ENCODE measurements at regions not wholly inside any gene's neighbourhood (a gene's known extent, or its start where the extent isn't known, plus 50 kb on each side); places are given as distances from the start of the nearest gene placed in this dataset.

DNA sequence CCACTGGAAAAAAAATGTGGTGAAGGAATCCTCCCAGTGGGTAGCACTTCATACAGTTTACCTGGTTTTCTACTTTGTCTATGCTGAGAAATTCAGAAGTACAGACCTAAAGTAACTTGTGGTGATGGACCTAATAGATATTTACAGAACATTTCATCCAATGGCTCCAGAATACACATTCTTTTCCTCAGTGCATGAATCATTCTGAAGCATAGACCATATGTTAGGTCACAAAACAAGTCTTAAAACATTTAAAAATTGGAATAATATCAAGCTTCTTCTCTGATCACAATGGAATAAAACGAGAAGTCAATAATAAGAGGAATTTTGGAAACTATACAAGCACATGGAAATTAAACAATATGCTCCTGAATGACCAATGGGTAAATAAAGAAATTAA is 450.1 kb upstream of the INTU start:
- TF ChIP-seq, protein P1, sequence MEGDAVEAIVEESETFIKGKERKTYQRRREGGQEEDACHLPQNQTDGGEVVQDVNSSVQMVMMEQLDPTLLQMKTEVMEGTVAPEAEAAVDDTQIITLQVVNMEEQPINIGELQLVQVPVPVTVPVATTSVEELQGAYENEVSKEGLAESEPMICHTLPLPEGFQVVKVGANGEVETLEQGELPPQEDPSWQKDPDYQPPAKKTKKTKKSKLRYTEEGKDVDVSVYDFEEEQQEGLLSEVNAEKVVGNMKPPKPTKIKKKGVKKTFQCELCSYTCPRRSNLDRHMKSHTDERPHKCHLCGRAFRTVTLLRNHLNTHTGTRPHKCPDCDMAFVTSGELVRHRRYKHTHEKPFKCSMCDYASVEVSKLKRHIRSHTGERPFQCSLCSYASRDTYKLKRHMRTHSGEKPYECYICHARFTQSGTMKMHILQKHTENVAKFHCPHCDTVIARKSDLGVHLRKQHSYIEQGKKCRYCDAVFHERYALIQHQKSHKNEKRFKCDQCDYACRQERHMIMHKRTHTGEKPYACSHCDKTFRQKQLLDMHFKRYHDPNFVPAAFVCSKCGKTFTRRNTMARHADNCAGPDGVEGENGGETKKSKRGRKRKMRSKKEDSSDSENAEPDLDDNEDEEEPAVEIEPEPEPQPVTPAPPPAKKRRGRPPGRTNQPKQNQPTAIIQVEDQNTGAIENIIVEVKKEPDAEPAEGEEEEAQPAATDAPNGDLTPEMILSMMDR (IDR thresholded peaks at IDR 0.05; ENCODE audit: unreplicated experiment in 3 of 3), result no peak
- Mint-ChIP-seq H3K27ac (no peak overlapping the region), H3K9me3 (peaks cover 36% of the 10 kb centered on the region), H3K27me3 (ENCODE audit: low read depth) (no peaks in the 10 kb centered on the region), H3K36me3 (ENCODE audit: low read depth) (peaks cover 5% of the 10 kb centered on the region), H3K4me3 (no peak overlapping the region), H3K4me1 (peaks cover 10% of the 10 kb centered on the region)

DNA sequence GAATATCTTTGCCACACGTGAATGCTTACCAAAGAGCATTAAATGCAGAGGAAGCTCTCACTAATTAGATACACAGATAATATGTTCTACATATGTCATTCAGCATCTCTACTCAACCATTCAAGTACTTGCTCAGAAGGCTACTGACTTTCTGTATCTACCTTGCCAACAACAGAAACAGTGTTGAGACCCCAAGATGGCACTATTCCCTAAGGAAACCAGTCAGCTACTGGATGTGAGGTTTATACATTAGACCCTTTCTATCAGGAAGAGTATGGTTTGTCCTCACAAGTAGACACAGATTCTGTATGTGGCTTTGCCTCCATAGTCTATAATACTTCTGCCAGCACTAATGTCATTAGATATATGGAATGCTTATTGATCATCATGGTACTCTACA is 443.9 kb upstream of the INTU start:
- H3K4me1 Mint-ChIP-seq, result no peaks in the 10 kb centered on the region
- H3K9me3 Mint-ChIP-seq, result peaks cover 23% of the 10 kb centered on the region
- peaks cover 2% of the 10 kb centered on the region for H3K36me3 Mint-ChIP-seq (ENCODE audit: low read depth)
- no peaks in the 10 kb centered on the region for H3K27me3 Mint-ChIP-seq (ENCODE audit: low read depth)
- no peak overlapping the region for H3K4me3 Mint-ChIP-seq
- H3K27ac Mint-ChIP-seq, result no peak overlapping the region
- TF ChIP-seq, protein P1 (IDR thresholded peaks at IDR 0.05; ENCODE audit: unreplicated experiment in 3 of 3), result peak in 2 of 3 experiments; percentile 30 to 32

DNA sequence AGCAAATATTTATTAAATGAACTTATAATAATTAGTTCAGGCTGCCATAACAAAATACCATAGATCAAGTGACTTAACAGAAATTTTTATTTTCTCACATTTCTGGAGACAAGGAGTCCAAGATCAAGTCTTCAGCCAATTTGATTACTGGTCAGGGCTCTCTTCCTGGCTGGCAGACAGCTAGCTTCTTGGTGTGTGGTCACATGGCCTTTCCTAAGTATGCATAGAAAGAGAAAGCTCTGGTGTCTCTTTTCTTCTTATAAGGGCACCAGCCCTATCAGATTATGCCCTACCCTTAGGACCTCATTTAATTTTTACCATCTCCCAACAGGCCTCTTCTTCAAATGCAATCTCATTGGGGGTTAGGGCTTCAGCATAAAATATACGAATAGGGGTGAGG is 438.5 kb upstream of the INTU start:
- no peaks in the 10 kb centered on the region for H3K36me3 Mint-ChIP-seq (ENCODE audit: low read depth)
- H3K4me1 Mint-ChIP-seq, result peaks cover 8% of the 10 kb centered on the region
- peak overlapping the region; percentile 76 to 89 (median 82) for H3K27ac Mint-ChIP-seq
- H3K27me3 Mint-ChIP-seq (ENCODE audit: low read depth), result no peaks in the 10 kb centered on the region
- TF ChIP-seq, protein P1 (IDR thresholded peaks at IDR 0.05; ENCODE audit: unreplicated experiment in 3 of 3), result no peak
- H3K4me3 Mint-ChIP-seq, result no peak overlapping the region
- peaks cover 15% of the 10 kb centered on the region for H3K9me3 Mint-ChIP-seq

DNA sequence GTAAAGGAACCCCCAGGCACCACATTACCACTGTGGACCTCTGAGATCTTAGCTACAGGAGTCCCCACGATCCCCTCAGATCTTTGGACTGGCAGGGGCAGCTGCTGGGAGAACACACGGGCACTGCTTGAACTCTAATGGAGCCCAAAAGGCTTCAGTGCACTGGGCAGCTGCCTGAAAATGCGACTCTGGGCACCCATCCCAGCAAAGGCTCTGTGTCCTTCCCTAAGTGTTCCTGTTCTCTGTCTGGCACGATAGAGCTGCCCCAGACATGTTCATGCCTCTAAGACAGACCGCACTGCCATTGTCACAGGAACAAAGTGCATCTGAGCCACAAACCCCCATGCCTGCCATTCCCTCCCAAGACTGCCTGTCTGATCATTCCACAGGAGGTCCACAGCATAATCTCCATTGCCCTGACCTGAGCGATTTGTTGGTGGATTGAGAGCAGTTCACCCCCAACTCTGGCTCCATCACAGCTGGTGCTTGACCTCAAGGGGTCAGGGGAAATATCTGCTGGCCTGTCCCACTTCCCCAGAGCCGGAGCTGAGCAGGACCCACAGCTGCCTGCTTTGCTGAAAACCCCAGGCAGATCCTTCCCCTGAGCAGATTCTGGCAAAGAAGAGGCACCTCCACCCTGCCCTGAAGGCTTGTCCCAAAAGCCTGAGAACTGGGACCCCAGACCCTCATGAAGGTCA is 436.0 kb upstream of the INTU start:
- Mint-ChIP-seq H3K4me1 (peaks cover 8% of the 10 kb centered on the region), H3K36me3 (ENCODE audit: low read depth) (no peaks in the 10 kb centered on the region), H3K9me3 (peaks cover 24% of the 10 kb centered on the region), H3K27me3 (ENCODE audit: low read depth) (no peaks in the 10 kb centered on the region), H3K4me3 (no peak overlapping the region), H3K27ac (peak overlapping the region in 1 of 3 experiments; percentile 89)
- TF ChIP-seq, protein P1 (IDR thresholded peaks at IDR 0.05; ENCODE audit: unreplicated experiment in 3 of 3), result no peak

DNA sequence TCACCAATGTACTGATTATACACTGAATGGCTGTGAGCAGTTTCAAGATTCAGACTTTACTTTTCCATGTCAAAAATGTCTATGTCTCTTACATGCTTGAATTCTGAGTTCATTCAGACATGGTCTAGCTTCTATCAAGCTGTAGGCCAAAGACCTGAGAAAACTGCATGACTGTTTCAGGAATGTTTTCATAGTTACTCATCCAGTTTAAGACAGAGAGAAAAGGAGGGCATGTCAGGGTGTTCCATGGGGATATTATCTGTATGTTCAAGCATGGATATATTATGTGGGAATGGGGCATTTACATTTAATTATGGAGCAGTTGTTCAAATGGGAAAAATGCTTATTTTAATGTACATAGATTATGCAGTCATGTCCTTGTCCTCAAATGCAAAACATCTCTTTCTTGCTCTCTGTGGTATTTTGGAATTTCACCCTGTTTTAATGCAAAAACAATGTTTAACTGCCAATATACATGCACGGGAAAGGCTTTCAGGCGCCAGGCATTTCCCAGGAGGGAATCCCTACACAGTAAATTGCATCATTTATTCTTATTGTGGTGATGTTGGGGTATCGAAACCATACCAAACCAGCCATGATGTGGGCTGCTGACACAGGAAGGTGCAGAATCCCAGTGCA is 429.1 kb upstream of the INTU start:
- Mint-ChIP-seq H3K4me1 (peaks cover 8% of the 10 kb centered on the region), H3K4me3 (no peak overlapping the region), H3K27me3 (ENCODE audit: low read depth) (no peaks in the 10 kb centered on the region)

More for the DNA sequence above, 429.1 kb upstream of the INTU start:
- H3K27ac Mint-ChIP-seq, result peak overlapping the region in 2 of 3 experiments; percentile 56 to 67
- TF ChIP-seq, protein P1 (IDR thresholded peaks at IDR 0.05; ENCODE audit: unreplicated experiment in 3 of 3), result no peak
- peaks cover 16% of the 10 kb centered on the region for H3K9me3 Mint-ChIP-seq
- no peaks in the 10 kb centered on the region for H3K36me3 Mint-ChIP-seq (ENCODE audit: low read depth)

All from nephron (organoid).